OCI-M2 (cell line): ENCODE measurements at regions not wholly inside any gene's neighbourhood (a gene's known extent, or its start where the extent isn't known, plus 50 kb on each side); places are given as distances from the start of the nearest gene placed in this dataset.

Experiments
- DNase-seq: peaks from one replicate; lab custom pipeline; 2025; ENCODE audit not compliant: unreplicated experiment; lab: John Stamatoyannopoulos, UW

DNA sequence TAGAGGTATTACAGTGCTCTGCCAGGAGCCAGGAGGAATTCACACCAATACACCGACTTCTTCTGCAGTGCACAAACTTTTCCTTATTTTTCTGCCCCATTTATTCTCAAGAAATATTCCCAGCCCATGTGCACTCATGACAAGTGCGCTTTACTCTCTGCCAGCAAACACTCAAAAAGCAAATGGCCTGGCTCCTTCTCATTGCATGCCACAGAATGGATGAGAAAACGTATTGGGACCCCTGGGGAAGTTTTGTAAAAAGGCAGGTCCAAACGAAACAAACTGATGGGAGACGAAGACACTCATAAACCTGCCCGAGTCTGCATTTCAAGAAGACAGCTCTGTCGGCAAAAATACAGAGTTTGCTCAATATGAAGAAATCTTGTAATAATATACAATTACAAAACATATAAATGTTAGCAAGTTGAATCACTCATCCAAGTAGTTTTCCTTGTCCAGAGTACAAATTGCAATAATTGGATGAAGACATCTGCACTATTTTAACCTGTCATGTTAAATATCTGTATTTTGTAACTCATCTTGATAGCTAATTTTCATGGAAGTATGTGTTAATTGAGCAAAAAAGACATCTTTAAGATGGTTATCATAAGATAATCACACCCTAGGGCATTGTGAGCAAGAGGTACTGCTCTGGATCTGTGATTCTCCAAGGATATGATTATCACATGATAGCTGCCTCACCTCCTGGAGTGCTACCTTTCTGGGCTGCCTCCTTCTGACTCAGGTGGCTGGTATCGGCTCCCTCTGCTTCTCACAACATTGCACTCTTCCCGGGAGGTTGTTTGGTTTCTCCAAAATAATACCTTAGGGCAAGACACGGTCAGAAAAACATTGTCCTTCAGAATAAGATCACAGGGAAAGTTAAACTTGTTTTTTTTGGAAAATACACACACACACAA, 260.8 kb upstream of the G2E3 start:
- no peak for DNase-seq

DNA sequence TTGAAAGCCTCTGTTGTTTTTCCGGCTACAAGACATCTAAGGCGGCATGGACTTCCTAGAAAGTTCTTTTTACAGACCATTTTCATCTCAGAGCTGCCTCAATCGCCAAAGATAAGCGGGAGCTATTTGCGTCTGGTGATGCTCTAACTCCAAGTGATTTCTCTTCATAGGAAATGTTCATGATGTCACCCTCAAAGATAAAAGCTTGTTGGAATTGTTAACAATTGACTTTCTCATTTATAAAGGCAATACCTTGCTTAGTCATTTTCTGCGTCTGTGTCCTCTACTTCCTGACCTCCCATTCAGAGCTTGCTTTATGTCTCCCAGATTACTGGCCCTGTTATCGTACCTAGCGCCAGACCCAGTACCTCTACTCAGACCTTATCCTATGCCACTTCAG, 259.0 kb upstream of the G2E3 start:
- no peak for DNase-seq

DNA sequence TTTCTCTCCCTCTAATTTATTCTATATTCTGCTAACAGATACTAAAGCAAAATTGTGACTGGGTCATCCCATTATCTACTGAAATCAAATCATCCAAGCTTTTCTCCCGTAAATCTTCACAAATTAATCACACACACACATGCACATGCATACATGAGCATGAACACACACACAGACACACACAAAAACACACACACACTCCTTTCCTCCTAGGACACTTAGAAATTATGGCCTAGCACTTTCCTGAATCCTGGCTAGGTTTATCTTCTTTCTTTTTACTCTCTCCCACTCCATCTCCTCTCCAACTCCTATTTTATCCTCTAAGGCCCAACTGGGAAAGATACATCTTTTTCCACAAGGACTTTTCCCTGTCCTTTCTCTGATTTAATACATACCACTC, 255.6 kb upstream of the G2E3 start:
- no peak for DNase-seq

DNA sequence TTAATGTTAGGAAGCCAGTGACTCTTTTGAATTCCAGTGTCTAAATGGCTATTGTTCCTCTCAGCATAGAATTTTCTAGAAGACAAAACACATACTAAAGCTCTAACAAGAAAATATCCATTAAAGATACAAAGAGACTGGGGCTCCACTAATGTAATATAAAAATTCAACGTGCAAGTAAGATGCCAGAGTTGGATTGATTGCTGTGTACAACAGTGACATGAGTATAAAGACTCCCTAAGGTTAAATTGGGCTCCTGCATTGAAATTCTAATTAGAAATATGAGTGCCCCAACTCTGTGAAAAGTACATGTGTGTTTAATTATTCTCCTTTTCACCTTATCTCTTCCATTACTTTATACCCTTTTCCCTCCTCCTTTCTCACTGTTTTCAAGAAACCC, 253.6 kb upstream of the G2E3 start:
- no peak for DNase-seq

DNA sequence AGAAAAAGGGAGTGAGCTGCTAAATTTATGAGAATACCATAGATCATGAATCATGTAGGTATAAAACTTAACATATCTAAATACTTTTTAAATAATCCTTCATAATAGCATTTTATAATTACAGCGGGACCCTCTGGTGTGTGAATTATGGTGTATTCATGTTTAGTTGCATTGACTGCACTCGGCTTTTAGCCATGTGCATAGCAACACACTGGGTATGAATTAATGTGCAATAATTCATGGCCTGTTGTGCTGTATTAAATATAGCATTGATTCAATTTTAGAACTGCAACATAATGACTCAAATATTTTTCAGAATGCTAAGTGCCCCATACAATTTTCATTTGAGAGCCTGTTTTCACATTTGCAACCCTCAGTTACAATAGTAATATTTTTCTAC, 249.6 kb upstream of the G2E3 start:
- DNase-seq, result no peak

DNA sequence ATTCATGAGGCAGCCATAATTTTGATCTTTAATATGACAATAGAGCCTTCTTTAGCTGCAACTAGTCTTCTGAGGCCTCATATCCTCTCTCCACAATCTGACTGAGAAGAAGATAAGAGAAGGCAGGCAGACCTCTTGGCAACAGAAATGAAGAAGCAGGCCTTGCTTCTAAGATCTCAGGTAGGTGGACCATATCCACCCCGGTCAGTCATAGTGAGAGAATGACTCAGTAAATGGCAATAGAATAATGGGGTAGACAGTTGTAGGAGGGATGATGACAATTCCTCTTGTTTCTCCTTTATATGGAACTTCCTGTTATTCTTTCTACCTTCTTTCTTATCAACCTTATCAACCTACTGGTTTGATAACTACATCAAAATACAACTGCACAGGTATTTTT, 246.7 kb upstream of the G2E3 start:
- no peak for DNase-seq

DNA sequence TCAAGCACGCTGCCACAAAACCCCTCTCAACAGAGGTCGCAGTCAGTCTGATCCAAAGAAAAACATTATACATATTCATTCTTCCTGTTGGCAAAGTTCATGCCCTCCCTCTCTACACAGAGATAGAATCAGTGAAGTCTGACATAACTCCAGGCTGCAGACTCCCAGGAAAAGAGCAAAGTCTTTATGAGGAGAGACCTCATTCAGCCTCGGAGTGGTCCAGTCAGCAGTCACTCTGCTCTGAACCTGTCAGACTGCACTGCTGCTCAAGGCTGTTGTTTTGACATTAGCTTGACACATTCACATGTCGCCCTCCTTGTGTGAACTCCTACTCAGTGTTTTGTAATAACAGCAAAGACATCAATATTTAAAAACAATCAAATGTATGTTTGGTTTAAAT, 241.2 kb upstream of the G2E3 start:
- no peak for DNase-seq

DNA sequence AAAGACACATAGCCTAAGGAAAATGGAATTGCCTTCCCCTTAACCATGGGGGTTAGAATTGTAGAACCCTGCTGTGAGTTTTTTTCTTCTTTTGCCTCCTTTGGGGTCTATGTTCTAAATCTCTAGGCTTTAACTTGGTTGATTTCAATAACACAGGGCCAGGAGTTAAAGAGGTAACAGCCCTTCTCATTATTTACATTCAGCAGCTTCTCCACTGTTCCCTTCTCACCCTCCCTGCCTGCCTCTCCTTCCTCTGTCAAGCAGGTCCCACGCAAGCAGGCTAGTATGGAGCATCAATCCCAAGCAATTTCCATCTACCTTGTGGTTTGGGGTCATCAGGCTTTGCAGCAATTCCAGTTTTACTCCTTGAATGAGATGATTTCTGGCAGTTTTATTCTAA, 236.1 kb upstream of the G2E3 start:
- no peak for DNase-seq

DNA sequence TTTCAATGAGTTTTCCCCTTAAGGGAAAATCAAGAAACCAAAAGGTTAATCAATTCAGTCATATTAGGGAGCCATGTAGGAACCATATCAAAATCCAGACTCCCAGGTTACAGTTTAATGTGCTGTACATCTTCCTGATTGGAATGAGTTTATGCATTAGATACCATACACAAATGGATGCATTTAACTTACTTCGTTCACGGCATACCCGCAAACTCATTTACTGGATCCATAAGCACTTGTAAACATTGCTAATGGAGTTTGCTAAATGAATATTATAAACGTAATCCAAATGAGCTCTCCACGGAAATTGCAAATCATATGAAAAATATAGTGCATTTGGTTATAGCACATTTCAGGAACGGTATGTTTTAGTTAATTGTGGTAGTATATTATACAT, 228.9 kb upstream of the G2E3 start:
- DNase-seq, result no peak

DNA sequence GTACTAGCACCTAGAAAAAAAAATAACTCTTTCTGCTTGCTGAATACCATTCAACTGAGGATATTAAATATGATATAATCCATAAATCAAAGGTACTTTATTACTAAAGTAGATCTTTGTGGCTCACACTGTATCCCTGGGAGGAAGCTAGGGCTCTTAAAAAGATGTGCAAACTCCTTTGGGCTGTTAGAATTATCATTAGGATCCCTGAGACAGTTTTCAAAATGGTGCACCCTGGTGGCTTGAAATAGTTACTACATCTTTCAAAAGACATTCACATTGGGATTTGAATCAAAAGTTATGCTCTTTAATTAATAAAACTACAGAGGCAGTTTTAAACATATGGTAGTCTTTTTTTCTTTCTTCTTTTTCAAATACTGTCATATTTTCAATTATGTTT, 228.5 kb upstream of the G2E3 start:
- no peak for DNase-seq

DNA sequence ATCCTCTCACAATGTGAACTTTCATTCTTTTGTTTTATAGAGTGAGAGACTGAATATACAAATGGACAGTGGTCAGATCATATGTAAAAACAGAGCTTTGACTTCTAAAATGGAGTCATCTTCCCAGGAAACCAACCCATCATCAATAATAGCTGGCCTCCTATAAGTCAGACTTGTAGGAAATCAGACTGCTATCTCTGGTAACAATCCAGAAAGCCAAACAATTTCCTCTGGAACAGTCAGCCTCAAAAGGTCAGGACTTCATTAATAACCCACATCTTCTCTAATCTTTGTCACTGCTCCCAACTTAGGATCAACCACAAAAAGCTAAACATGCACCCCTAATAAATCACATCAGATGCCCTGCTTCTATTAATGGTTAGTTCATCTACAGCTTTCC, 227.9 kb upstream of the G2E3 start:
- no peak for DNase-seq

DNA sequence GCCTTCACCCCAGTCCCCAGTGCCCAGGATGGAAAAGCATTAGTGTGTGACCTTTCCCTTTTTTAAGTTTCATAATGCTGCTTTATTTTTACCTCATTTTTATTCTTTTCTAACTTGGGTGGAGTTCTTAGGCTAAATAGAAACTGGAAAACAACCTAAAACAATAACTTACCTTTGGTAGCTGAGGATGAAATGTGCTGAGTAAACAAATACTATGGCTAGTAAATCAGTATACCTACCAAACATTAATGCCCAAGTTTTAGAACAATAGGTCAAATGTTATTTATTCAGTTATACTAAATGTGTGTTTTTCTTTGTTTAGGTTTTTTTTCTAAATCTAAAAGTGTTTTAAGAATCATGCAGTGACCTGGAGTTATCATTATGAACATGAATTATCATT, 226.6 kb upstream of the G2E3 start:
- no peak for DNase-seq

DNA sequence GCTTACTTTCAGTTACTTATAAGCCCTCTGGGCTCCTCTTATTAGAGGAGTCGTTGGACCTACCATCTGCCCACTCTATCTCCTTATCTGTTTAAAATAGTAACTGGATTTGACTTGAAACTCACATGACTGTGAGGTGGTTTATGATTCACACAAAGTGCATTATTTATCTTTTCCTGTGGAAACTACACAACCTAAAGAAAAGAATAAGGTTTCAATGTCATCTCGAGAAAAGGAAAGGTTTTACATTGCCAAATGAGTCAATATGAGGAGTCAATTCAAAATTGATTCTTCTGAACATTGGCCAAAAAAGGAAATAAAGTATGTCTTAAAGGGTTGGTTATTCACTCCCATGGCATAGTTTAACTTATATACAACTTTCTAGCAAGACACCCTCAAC, 225.0 kb upstream of the G2E3 start:
- DNase-seq, result no peak

DNA sequence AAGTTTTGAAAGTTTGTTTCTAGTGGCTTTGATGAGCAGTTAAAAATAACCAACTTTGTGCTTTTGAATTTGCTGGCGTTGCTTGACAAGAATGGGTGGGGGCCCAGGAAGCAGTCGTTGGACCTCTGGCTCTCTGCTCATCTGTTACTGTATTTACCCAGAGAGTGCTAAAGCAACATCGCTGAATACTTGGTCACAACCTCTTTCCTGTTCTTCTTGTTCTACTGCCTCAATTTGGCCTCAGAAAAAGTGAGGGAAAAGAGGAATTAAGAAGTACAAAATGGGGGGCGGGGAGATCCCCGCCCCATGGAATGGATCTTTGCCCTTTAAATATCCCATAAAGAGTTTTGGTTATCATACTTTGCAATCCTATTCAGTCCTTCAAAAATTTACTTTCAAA, 221.5 kb upstream of the G2E3 start:
- no peak for DNase-seq

DNA sequence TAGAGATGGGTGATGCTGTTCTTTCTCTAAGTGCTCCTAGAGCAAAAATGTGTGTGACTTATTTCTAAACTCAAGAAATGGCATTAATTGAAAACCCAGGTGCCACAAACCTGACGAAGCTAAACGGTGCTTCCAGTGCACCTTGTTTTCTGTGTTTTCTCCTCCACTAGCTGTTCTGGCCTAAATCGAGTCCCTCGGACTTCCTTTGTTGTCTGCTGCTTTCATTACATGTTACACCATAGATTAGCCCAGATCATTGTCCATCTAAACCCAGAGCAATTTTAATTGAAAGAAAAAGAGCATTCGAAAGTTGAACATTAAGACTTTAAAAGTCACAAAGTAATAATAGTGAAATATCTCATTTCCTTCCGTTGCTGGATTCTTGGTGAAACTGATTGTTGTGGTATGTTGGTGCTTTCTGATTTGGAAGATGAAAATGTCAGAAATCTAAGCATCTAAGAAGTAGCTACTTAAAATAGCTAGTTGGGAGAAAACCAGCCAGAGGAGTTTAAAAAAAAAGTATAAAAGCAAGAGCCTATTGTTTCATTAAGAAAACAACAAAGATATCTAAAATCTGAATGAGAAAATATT, 219.6 kb upstream of the G2E3 start:
- DNase-seq, result no peak

DNA sequence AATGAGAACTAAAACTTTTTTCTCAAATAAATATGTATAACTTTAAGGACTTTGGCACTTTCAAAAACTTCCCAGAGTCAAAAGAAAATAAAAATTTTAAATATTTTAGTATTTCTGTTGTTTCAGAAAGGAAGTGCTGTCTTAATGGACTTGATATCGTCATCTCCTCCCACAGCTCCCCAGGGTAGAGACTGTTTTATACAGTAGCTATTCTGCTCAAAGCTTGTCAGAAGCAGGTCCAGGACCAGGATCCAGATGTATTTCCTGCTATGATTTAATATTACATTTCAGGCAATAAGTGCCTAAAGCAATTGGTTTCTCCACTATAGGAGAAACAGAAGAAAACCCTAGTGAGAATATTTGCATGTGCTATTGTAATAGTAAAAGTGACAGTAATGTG, 218.5 kb upstream of the G2E3 start:
- DNase-seq, result no peak

DNA sequence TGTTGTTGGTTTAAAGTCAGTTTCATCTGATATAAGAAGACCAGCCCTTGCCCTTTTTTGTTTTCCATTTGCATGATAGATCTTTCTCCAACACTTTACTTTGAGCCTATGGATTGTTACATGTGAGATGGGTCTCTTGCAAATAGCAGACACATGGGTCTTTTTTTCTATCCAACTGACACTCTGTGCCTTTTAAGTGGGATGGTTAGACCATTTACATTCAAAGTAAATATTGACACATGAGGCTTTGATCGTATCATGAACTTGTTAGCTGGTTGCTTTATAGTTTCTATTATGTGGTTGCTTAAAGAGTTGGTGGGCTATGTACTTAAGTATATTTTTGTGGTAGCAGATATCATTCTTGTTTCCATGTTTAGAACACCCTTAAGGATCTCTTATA, 213.4 kb upstream of the G2E3 start:
- DNase-seq, result no peak

DNA sequence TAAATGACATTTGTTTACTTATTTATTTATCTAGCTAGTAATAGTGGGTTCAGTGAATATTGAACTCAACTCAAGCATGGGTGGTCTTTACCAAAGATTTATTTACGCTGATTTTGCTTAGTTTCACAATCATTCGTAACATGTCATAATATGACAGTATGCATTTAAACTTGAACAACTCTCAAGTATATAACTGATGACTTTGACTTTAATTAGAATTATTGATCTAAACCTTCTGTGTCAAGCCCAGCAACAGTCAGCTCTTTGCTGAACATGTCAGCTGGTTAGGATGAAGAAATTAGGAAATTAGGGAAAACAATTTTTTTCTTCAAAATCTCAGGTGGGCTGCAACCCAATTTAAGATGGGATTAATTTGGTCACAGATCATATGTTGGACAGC, 210.5 kb upstream of the G2E3 start:
- no peak for DNase-seq

DNA sequence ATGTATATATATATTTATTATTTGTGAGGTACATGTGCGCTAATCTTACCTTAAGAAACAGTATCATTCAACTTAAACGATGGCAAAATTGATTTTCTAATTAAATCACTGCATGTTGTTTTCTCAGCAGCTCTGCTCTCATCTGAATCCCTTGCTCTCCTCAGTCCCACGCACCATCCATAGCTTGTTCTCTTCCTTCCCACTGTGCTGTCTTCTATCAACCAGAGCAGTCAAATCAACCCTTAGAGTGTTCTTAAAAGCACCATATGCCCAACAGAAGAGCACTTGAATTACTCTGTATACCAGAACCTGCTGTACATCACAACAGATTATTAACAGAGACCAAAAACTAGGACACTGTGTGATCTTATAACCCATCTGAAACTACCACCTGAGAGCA, 209.4 kb upstream of the G2E3 start:
- DNase-seq, result no peak

DNA sequence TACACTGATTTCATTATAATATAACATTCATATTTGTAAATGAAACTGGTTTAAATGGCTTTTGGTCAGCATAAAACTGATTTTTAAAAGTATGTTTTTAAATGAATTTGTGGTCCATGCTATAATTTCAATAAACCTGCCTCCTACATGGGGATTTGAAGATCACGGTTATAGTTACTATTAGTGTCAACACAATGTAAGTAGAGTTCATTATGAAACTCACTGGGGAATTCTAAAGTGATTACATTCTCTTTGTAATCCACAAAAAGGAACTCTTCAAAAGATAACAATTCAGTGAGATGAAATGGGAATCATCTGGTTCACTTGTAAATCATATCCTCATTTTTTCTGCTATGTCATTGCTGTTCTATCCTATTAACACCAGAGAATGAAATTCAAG, 204.5 kb upstream of the G2E3 start:
- no peak for DNase-seq

DNA sequence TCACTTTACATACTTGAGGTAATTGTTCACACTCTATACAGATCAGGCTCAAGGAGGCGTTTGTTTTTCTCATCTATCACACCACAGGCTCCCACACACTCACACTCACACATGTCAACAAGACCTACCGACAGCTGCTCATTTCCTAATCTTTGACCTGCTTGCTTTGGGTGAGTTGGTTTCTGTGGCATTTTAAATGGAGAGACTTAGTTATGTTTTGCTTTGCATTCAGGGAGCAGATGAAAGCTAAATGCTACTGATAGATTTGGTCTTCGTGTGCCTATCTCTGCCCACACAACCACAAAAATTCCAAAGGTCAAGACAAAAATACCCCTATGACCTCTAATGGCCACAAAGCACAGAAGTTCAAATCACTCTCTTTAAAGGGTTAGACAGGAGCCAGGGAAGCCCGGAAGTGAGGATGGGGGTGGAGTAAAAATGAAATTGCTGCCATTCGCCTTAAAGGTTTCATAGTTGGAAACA, 203.5 kb upstream of the G2E3 start:
- DNase-seq, result no peak

DNA sequence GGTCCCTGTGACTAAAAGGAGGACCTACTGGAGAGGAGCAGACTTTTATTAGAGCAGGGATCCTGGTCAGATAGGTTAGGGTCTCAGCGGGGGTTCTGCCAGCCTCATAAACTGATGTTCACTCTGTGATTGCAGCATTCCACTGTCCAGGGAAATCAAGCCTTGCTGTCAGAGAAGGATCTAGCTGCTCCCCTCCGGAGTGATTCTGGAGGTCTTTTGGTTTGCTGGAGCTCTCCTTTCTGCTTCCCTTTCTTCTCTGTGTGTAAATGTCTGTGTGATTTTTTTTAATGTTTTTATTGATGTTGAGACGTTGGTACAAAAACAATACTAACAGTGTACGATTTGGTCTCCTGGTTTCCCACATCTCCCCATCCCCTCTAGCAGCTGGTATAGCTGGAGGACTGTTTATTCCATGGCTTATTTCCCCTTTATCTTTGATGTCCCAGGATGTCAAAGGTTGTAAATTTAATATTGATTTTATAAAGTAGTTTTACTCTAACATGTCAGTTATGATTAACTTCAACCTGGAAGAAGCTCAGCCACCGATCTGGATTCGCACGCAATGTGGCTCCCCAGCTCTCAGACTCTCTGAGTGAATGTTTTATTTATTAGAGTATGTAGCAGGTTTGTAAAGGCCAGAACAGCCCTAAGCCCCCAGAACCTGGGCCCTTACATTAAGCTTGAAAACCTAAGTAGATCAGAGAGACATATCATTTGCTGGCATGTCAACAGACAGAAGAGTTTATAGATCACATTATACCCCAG, 202.3 kb upstream of the G2E3 start:
- DNase-seq, result no peak
